Muscle of back (tissue), 3 donors: ENCODE measurements at regions not wholly inside any gene's neighbourhood (a gene's known extent, or its start where the extent isn't known, plus 50 kb on each side); places are given as distances from the start of the nearest gene placed in this dataset.
A peak's percentile ranks its signal among the peaks of the same experiment; 100 is the strongest.

ENCODE experiments used
- DNase-seq, 3 donors: peaks; one replicate each; pipeline versions ENCODE4 v3.0.0 to v3.0.0-alpha.2; 2013

GRCh38 chr20:8073024-8073832, 53.7 kb upstream of the TMX4 start:
- no peak for DNase-seq

- no peak for DNase-seq
These were observed 55.4 kb upstream of the TMX4 start for GRCh38 chr20:8074931-8075330.

DNA sequence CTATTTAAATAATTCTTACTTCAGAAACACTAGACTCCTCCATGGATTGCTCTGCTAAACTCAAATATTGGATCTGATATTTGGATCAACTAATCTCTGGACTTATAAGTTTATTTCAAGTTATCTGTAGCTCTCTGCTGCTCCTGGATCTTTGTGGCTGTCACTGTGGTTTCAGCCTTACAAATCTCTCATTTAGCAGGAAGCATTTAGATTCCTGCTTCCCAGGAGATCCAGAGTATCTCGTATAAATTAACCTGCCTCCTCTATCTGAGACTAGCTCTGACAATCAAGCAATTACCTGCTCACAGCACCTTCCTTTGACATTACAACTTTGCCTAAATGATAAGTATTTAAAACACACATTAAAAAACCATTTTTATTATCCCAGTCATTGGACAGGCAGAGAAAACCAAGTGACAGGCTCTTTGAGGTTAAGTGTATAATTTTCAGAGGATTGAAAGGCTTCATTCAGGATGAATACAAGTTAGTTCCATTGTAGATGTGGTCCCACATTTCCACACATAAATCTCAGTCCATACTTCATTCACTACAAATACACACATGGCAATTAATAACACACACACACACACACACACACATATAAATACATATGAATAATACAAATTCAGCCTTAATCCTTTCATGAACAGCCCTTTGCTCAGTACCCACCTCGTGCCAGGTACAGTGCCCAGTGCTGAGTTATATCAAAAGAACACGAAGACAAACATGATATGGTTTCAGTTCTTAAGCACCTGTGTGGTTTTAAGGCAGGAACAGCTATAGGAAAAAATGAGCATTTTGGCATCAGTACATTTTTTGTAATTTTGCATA, 55.5 kb upstream of the PLCB1 start:
- DNase-seq, result no peak

DNA sequence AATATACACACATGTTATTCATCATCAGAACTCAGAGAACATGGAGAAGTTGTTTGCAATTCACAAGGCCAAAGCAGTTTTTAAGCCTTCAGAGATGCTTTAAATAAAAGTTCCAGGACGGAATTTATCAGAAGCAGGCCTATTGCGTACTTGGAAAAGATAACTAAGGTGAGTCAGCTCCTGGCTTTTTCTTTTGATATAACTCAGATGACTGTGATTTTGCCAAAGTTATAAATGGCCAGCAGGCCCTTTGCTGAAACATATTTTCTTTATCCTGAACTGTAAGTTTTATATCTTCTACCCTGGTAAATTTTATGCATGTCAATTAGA, 55.0 kb upstream of the PLCB1 start:
- DNase-seq, result peak in 2 of 3 donors; percentile 32 to 75

GRCh38 chr20:8078528-8078914, 53.5 kb upstream of the PLCB1 start:
- no peak for DNase-seq

- DNase-seq, result no peak
These were observed 52.1 kb upstream of the PLCB1 start for GRCh38 chr20:8079976-8080375.

DNA sequence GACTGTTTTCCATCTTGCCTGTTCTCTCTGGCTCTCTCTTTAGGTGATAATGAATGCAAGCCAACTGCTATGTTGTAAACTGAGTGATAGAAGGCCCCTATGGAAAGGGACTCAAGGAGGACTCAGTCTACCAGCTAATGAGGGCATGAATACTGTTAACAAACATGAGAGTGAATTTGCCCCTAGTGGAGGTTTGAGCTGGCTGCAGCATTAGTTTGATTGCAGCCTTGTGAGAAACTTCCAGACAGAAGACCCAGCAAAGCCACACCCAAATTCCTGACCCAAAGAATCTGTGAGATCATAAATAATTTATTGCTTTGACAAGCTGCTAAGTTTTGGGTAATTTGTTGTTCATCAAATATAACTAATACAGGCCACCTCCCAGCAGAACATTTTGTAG, 50.0 kb upstream of the PLCB1 start:
- no peak for DNase-seq
